Keratinocyte (primary cell): ENCODE measurements at regions not wholly inside any gene's neighbourhood (a gene's known extent, or its start where the extent isn't known, plus 50 kb on each side); places are given as distances from the start of the nearest gene placed in this dataset.

Source experiments
- EZH2 ChIP-seq: IDR thresholded peaks from one replicate; pipeline ENCODE4 v1.6.1; 2012; ENCODE audit warnings: inconsistent platforms, mild to moderate bottlenecking, low read length, moderate library complexity
- TF ChIP-seq, protein P1 (sequence below), 3 experiments: IDR thresholded peaks in 1 of 3; conservative IDR thresholded peaks in 1 of 3; optimal IDR thresholded peaks in 1 of 3; 2 replicates in 2 of 3; 3 replicates in 1 of 3; pipeline versions ENCODE3 to v1.5.1; 2011; ENCODE audit warnings: low read length in 3 of 3, mild to moderate bottlenecking in 3 of 3, moderate library complexity in 2 of 3, control low read depth in 1 of 3, inconsistent platforms in 1 of 3; ENCODE audit not compliant: insufficient read depth in 2 of 3; ENCODE audit errors: extremely low read depth in 1 of 3

DNA sequence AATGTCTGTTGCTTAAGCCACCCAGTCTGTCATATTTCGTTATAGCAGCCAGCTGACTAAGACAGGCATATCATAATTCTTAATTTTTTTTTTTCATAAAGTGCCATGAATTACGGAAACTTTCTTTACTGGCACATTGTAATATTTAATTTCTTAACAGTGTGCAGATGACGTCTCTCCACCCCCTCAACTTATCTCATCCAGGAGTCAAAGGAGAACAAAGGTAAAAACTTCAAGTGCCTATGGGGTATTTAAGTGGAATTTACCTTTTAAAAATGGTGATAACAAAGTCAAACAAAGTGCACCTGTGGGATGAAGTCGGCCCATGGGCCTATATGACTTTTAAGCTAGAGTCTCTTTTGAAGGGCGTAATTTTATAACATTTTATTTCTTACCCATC, 539.4 kb downstream of the CDH9 start:
- TF ChIP-seq, protein P1, sequence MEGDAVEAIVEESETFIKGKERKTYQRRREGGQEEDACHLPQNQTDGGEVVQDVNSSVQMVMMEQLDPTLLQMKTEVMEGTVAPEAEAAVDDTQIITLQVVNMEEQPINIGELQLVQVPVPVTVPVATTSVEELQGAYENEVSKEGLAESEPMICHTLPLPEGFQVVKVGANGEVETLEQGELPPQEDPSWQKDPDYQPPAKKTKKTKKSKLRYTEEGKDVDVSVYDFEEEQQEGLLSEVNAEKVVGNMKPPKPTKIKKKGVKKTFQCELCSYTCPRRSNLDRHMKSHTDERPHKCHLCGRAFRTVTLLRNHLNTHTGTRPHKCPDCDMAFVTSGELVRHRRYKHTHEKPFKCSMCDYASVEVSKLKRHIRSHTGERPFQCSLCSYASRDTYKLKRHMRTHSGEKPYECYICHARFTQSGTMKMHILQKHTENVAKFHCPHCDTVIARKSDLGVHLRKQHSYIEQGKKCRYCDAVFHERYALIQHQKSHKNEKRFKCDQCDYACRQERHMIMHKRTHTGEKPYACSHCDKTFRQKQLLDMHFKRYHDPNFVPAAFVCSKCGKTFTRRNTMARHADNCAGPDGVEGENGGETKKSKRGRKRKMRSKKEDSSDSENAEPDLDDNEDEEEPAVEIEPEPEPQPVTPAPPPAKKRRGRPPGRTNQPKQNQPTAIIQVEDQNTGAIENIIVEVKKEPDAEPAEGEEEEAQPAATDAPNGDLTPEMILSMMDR (optimal IDR thresholded peaks at IDR 0.05 in 1 of 3, IDR thresholded peaks at IDR 0.05 in 1 of 3, conservative IDR thresholded peaks at IDR 0.05 in 1 of 3; ENCODE audit: extremely low read depth in 1 of 3, insufficient read depth in 2 of 3, low read length in 3 of 3) = no peak
- no peak for TF ChIP-seq EZH2
